Stimulated activated CD8-positive, alpha-beta memory T cell treated with anti-CD3 and anti-CD28 coated beads, Interleukin-4, amount 100 ng/mL, for 48 hours (primary cell): ENCODE measurements at regions not wholly inside any gene's neighbourhood (a gene's known extent, or its start where the extent isn't known, plus 50 kb on each side); places are given as distances from the start of the nearest gene placed in this dataset.

ENCODE experiments used
- DNase-seq: peaks from one replicate; pipeline ENCODE4 v3.0.0-alpha.2; 2020

DNA sequence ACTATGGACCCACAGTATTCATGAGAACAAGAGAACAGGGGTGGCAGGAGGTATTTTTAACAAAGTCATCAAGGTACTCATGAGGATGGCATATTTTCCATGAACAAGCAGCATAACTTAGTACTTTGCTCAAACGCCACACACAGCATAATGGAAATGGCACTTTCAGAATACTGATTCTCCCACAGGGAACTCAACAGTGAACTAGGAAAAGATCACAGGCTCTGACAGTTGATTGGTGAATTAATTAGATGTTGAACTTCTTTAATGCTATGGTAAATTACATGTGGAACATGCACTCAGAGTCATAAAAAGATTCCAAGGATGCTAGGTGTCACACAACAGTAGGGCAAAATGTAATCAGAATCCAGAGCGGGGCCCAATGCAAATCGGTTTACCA, 1088.6 kb upstream of the C9orf72 start:
- no peak for DNase-seq

DNA sequence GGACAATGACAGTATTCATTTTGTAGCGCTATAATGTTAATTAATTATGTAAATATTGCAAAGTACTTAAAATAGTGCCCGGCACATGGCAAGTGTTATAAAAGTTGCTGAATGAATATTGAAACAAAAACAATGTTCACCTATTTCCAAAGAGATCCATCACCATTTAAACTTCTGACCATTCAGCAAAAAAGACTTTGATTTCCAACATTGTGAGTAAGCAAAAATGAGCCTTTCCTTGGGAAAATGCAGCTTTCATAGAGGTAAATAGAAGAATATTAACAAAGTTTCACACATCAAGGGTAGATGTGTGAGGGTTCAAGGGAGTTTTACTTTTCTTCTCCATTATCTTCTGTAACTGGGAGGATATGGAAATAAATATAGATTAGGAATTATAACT, 1089.4 kb upstream of the C9orf72 start:
- DNase-seq, result no peak

DNA sequence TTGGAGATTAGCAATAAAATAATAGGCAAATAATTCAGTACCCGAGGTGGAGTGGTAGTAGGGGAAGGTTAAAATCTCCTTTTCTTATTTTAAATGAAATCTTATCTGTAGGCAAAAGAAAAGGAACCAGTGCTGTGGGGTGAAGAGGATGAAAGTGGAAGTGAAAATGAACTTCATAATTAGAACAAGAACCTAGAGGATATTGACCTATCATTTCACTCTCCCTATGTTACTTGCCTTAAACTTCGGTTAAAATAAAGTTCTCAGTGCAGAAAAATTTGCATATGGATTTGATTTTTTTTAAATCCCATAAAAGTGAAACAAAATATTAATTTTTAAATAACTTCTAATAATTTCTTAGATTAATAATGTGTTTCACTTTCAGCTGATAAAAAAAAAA, 1094.9 kb upstream of the C9orf72 start:
- DNase-seq, result no peak

DNA sequence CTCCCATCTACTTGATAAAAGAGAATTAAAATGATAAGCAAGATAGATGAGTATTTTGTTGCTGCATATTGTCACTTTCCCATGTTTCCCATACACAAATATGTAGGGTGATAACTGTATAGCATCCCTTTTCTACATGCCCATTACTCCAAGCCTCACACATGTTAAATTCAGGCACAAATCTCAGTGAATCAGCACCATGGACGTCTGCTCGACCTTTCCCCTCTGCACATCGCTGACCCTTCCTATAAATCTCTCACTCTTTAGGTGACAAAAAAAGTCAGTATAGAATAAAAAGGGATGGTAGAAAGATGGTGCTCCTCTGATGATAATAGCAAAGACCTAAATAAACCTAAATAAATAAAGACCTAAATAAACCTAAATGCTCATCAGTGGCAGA, 1097.7 kb upstream of the C9orf72 start:
- no peak for DNase-seq

DNA sequence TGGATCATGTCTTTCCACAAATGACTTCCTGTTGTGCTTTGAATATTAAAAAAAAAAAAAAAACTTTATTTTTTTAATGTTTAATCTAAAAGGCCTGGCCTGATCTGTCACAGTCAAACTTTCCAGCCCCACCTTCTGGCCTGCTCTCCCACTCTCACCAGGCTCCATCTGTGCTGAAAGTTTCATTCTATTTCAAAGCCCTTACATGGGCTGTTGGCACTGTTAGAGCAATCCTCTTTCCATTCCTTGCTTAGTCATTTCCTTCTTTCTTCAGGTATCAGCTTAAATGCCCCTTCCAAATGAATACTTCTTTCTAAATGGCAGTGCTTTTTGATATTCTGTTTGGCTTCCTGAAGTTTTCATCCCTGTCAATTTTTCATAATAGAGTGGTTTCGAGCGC, 1104.8 kb upstream of the C9orf72 start:
- DNase-seq, result no peak

DNA sequence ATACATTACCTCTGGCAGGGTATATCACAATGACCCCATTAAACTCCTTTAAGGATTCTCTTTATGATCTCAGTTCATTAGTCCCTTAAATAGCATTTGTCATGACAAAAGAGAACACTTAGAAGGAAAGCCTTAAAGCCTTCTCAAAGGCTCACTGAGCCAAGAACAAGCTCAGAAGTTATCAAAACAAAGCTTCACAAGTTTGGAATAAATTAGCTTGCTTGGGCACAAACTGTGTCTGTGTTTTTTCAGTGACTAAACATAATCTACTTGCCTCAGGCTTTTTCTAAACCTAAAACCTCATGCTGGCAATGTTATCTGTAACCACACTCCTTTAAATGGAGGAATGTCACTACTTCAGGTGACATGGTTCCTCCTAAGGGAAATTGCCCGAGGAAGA, 1114.9 kb upstream of the C9orf72 start:
- no peak for DNase-seq

DNA sequence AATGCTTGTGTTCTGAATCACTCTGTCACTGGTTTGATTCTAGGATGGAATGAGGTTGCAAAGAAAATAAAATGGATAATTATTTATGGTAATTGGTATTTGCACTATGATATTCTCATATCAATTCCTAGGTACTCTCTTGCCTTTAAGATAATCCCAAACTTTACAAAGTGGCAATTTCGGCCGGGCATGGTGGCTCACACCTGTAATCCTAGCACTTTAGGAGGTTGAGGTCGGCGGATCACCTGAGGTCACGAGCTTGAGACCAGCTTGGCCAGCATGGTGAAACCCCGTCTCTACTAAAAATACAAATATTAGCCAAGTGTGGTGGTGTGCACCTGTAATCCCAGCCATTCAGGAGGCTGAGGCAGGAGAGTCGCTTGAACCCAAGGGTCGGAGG, 1118.7 kb upstream of the C9orf72 start:
- DNase-seq, result no peak

DNA sequence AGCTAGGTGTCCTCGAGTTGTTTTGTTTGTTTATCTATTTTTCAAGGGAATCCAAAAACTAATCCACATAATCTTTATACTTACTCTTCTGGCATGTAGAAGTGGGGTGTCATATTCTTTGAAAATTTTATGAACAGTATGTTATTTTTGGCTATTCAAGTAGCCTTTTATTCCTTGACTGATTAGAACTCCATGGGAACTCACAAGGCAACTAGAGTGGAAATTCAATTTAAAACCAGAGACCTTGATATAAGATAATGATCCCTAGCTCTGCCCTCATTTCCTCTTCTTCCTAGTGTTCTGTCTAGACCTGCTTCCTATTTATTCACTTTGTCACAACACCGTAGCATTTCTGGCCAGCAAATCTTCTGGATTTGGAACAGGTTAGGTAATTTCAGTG, 1123.7 kb upstream of the C9orf72 start:
- no peak for DNase-seq

DNA sequence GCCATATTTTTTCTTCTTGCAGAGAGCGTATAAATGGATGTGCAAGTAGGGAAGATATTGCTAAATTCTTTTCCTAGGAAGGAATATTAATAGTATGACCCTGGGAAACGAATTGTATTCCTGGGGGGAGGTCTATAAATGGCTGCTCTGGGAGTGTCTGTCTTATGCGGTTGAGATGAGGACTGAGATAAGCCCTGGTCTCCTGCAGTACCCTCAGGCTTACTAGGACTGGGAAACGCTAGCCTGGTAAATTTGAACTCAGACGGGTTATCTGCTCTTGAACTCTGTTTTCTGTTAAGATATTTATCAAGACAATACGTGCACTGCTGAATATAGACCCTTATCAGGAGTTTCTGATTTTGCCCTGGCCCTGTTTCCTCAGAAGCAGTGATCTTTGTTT, 1126.4 kb upstream of the C9orf72 start:
- DNase-seq, result no peak

DNA sequence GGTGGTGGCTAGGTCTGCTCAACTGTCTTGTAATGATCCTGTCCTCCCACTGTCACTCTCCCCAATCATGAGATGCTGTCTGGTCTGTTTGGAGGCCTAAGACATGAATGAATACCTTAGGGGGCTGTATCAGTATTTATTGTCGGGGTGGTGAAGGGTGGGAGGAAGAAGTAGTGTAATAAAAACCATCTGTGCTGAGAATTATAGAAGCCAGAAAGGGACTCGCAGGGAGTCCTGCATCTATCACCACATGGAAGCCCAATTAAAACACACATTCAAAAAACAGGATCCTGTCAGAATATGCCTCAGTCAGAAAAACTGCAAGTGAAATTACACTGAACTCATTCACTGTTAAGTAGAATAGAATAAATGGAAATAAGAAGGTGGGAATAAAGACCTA, 1134.3 kb upstream of the C9orf72 start:
- no peak for DNase-seq

DNA sequence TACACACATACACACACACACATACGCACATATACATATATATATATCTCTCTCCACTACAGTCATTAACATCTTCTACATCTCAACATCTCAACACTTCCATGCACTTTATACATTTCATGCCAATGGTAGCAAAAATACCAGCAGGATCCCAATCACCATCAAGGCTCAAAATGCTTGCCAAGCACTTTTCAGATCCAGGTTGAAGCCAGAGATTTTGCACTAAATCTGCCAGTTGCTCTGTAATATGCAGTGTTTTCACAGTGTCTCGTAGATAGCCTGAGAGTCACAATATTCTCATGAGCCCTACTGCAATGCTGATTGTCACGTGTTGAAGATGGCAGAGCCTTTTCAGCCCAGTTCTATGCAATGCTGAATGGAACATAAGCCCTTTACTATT, 1140.9 kb upstream of the C9orf72 start:
- DNase-seq, result no peak

DNA sequence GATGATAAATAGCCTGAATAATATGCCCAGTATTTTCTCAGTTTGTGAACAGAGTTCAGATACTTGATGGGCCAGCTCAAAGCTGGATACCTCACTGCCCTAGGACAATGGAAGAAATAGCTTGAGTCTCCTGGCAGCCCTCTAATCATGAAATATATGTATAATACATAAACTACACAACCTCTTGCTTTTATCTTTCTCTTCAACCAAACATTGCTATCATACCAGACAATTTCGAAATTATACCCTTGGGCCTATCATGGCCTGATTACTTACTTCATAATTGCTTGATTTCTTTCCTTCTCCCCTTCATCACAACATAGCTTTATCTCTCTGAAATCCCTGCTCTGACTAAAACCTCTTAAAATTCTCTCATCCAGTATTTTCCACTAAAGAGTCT, 1144.9 kb upstream of the C9orf72 start:
- no peak for DNase-seq

DNA sequence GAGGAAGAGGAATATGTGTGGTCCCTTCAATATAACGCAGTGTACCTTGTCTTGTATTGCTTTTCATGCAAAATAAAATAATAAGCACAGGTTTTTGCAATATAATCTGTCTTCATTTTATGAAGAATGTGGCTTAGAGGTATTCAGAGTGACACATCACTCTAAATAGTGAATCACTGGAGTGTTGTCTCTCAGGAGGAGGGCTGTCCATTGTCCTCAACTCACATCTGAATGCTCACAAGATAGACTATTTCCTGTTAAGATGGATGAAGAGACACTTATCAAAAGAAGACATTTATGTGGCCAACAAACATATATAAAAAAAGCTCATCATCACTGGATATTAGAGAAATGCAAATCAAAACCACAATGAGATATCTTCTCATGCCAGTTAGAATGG, 1147.5 kb upstream of the C9orf72 start:
- DNase-seq, result no peak

DNA sequence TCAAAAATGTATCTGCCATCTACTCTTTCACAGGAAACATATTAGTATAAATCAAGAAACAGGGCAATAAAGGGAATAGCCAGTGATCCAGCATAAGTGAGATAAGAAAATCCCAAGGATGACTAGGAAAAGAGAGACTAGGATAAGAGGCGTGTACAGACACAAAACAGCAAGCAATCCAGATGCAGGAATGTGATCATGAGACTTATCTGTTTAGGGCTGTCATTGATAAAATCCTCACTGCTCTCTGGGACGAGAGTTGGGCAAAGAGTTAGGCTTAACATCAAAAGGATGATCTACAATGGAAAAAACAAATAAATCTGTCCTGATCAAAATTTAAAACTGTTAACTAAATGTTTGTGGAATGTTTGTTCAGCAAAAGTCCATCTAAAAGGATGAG, 1156.8 kb upstream of the C9orf72 start:
- no peak for DNase-seq

DNA sequence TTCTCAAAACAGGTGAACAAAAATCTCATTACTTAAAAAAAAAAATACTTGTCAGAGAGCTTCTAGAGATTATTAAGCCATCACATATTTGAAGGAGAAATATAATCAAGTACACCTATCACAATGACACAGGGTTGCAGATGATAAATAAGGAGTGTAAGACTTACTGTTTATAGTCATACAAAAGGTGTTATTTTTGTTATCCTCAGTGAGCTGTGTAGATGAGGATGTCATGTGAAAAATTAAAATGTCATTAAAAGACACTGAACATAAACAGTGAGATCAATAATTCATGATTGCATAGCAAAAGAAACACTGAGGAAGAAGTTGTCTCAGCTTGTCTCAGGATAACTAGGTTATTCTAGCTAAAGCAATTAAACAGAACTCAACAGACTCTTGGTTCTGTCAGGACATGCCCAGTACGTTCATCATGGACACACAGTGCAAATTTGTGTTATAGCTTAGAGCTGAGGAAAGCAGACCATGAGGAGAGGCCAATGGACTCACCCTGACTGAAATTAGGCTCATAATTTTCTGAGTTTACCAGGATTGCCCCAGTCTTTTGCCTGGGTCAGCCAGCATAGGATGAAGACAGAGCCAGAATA, 1162.6 kb upstream of the C9orf72 start:
- DNase-seq, result no peak

DNA sequence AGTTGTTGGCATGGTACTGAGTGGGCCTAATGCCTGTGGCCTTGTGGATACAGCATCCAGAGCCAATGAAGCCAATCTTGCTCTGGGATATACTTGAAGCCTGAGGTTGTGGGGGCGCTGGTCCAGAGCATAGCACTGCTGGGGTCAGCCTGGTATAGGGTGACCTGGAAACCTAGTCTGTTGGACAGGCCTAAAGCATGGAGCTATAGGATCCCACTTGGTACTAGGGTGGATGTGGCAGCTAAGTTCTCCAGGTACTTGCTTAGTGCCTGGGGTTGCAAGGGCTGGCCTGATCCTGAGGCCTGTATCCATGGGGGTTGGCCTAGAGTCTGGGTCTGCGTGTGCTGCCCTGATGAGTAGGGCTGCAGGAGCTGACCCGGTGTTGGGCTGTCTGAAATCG, 1168.2 kb upstream of the C9orf72 start:
- DNase-seq, result no peak

DNA sequence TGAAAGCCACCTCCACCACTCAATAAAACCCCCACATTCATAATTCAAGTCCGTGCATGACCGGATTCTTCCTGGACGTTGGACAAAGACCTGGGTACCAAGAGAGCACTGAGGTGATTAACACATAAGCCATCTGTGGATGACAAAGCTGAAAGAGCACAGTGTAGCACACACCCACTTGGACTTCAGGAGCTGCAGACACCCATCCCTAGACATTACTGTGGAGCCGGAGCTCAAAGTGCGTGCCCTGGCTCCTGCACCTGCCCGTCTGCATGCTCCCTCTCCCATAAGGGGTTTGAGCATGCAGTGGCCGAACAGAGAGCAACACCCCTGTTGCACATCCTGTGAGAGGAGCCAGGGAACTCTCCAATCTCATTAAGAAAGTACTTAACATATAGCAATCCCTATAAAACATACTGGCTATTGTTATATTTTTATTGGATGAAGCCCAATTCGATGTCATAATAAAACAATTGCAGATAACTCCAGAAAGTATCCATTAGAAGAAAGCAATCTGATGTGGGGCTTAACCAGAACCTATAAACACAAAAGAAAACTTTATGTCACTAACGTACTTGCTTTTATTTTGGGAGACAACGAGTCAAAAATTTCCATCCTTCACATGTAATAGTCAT, 1174.2 kb upstream of the C9orf72 start:
- no peak for DNase-seq

DNA sequence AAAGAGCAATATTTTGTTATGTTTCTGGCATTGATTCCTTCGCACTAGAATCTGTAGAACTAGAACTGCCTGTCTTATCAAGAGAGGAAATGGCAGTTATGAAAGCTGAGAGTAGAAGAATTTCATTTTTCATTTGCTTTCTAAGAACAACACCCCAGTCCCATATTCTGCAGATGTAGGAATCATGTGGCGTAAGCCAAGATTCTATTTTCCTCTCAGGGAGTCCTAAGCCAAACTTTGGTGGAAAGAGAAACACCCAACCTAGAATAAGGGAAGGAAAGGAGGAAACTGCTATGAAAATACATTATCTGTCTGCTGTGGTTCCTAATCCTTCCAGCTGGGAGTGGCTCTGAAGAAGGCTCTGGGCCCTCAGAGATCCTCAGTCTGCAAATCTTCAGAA, 1176.9 kb upstream of the C9orf72 start:
- DNase-seq, result no peak

DNA sequence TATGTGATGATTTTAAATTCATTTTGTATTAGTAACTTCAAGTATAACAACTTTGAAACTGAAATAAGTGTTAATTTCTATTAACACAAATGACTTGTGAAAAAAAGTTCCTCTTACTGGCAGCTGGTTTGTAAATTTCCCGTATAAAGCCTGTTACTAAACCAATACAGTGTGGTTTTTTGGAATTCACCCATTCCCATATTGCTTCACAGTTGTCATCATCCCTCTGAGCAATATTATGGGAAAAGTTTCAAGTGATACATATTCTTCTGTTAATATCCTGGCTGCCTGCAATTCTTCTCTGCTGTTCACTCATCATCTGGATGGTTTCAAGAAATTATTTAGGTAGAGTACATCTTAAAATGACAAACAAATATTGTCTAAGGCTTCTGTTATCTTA, 1185.1 kb upstream of the C9orf72 start:
- DNase-seq, result no peak

DNA sequence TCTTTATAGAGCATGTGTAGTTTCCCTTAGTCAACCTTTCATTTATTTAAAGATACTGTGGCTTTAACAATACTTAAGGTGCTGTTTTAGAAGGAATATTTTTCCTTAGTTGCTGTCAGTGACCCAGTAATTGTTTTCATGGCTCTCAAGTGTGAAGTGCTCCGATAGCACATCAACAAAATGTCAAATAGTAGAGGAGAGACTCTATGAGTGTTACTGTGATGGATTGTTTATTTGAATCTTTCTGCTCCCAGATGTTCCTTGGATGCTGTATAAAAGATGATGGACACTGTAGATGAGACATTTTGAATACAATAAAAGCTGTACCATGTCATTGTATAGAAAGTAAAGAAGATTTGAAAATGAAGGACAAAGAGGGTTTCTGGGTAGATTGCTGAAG, 1185.7 kb upstream of the C9orf72 start:
- no peak for DNase-seq

DNA sequence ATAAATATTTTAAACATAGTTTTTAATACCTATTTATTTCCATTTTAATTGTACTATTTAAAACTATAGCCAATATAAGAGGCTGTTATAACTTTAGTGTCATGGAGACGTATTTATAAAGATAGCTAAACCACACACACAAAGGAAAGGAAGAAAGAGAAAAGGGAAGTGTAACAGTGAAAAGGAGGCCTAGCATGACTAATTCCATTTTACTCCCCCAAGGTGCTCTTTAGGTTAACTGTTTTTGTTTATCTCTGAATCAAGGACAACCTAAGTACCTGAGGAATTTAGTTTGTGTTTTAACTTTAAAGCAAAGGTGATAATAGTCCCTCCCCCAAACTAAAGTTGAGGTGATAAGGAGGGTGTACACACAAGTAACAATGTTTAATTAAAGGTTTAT, 1188.9 kb upstream of the C9orf72 start:
- DNase-seq, result no peak

DNA sequence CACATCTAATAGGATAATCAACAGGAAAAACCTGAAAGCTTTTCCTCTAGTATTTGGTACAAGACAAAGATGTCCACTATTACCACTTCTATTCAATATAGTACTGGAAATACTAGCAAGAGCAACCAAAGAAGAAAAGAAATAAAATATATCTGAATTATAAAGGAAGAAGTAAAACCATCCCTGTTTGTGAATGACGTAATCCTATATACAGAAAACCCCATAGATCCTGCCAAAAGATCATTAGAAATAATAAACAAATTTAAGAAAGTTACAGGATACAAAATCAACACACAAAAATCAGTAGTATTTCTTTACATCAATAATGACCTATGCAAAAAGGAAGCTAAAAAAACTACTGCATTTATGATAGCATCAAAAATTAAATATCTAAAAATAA, 1191.3 kb upstream of the C9orf72 start:
- DNase-seq, result no peak

DNA sequence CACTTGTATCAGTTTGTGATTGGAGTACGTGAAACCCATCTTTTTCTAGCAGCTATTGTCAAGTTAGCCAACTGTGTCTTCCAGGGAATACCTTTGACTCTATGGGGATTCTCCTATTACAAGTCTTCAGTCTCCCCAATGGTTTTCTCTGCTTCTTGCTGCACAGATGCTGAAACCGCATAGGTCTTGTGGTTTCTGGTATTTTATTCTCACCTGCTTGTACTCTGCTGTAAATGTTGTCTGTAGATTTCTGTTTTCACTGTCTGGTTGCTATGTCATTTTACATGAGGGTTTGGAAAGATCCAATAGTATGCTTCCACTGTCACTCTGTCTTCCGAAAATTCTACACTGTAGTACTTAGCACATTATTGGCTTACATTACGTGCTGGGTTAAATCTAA, 1196.9 kb upstream of the C9orf72 start:
- DNase-seq, result no peak

DNA sequence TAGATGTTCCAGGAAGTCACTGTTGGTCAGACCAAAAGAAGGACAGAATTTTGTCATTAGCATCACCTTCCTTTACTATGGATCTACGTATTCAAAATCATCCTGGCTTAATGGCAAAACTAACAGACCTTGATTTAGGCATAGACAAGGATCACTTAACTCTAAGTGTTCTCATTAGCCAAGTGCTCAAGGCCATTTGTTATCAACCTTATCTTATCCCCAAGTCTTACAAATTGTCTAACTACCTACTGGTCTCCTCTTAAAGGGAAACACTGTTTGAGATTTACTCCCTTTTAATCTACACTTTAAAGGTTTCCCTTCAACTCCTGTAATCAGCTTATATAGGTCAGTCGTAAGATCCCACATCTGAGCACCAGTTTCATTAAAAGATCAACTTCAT, 1197.5 kb upstream of the C9orf72 start:
- DNase-seq, result no peak

DNA sequence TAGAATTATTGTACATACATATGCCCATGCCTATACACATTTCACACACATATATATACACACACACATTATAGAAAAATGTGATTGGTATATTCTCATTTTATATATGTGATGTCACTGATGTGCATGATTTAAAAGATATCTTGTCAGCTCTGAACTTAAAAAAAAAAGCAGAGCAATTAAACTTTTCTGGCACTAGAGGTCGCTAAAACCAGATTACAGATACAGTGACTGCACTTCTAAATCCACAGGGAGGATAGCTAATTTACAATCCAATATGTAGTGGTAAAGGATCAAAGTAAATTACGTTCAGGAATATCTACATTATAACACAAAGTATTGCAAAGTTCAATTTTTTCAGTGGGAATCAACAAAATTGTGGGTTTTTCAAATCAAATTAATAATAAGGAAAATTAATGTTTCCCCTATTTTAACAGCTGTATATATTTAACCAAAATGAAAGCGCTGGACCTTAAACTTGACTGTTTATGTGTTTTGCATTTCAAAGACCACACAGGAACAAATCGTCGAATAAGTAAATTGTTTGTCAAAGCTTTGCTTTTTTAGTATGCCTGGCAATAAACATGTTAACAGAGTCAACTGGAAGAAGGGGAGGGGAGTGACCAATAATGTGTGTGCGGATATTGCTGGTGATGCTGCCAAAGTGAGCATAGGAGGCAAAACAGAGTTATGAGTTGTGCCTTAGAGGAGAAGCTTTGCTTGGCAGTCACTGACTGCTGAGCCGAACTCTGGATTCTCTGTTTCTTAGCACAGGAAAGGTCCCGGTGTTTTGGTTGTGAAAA, 1201.4 kb upstream of the C9orf72 start:
- DNase-seq, result no peak
